ENCODE measurements at regions not wholly inside any gene's neighbourhood (a gene's known extent, or its start where the extent isn't known, plus 50 kb on each side); places are given as distances from the start of the nearest gene placed in this dataset.

DNA sequence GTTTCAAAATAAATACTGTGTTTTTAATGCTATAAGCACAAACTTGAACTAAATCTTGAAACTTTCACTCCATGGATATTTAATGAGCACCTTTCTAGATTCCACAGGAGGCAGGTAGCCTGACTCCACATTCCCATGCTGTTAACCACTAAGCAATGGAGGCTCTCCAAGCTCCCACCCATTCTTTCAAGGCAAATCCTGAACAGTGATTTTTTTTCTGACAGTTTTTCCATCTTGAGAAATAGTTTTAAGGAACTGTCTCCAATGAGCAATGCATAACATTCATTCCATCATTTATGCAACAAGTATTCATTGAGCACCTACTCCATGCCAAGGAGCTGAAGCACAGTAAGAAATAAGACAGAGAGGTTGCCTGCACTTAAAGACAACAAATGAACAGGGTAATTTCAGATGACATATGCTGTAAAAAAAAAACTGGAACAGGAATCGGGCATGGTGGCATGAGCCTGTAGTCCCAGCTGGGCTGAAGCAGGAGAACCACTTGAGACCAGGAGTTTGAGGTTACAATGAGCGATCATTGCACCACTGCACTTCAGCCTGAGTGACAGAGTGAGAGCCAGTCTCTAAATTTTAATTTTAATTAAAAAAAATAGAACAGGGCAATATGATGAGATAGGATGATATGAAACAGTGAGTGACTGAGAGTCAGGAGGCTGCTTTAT lies 102.3 kb upstream of the CPSF6 start:
- H3K36me3 ChIP-seq (ENCODE audit: control insufficient read depth, insufficient read depth, low read length): no peaks in the 10 kb centered on the region
- H3K4me1 ChIP-seq (ENCODE audit: control insufficient read depth, insufficient read depth, low read length): no peaks in the 10 kb centered on the region
- no peak overlapping the region for H3K27ac ChIP-seq (ENCODE audit: low read depth, low read length)
- no peak overlapping the region for H3K9ac ChIP-seq (ENCODE audit: low read length)
- H3K27me3 ChIP-seq (ENCODE audit: control insufficient read depth, insufficient read depth, low read length): no peaks in the 10 kb centered on the region
- no peak overlapping the region for H3K4me3 ChIP-seq (ENCODE audit: low read length)

- H3K27me3 ChIP-seq (ENCODE audit: control insufficient read depth, insufficient read depth, low read length): no peaks in the 10 kb centered on the region
- H3K9ac ChIP-seq (ENCODE audit: low read length): no peak overlapping the region
- H3K4me3 ChIP-seq (ENCODE audit: low read length): no peak overlapping the region
- no peaks in the 10 kb centered on the region for H3K4me1 ChIP-seq (ENCODE audit: control insufficient read depth, insufficient read depth, low read length)
- no peaks in the 10 kb centered on the region for H3K36me3 ChIP-seq (ENCODE audit: control insufficient read depth, insufficient read depth, low read length)
- no peak overlapping the region for H3K27ac ChIP-seq (ENCODE audit: low read depth, low read length)
Measured at GRCh38 chr12:69141074-69141473, 98.3 kb upstream of the CPSF6 start.

DNA sequence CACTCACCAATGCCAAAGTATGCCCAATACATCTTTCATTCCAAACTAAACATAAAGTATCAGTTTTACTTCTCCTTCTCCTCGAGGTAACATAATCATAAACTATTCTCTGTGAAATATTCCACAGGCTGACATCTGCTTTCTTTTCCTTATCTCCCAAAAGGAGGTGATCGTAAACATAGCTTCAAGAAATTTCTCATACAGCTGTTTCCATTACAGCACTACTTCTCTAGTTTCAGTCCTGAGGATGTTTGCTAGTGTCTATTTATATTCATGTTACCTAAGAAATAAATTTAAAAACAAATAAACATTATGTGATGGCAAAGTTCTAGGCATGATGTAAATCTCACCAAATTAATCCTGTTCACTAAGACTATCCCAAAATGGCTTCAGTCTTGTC lies 90.1 kb upstream of the CPSF6 start:
- Histone ChIP-seq H3K4me1 (ENCODE audit: control insufficient read depth, insufficient read depth, low read length) (no peaks in the 10 kb centered on the region), H3K36me3 (ENCODE audit: control insufficient read depth, insufficient read depth, low read length) (no peaks in the 10 kb centered on the region), H3K9ac (ENCODE audit: low read length) (no peak overlapping the region), H3K27ac (ENCODE audit: low read depth, low read length) (no peak overlapping the region), H3K4me3 (ENCODE audit: low read length) (no peak overlapping the region), H3K27me3 (ENCODE audit: control insufficient read depth, insufficient read depth, low read length) (no peaks in the 10 kb centered on the region)

DNA sequence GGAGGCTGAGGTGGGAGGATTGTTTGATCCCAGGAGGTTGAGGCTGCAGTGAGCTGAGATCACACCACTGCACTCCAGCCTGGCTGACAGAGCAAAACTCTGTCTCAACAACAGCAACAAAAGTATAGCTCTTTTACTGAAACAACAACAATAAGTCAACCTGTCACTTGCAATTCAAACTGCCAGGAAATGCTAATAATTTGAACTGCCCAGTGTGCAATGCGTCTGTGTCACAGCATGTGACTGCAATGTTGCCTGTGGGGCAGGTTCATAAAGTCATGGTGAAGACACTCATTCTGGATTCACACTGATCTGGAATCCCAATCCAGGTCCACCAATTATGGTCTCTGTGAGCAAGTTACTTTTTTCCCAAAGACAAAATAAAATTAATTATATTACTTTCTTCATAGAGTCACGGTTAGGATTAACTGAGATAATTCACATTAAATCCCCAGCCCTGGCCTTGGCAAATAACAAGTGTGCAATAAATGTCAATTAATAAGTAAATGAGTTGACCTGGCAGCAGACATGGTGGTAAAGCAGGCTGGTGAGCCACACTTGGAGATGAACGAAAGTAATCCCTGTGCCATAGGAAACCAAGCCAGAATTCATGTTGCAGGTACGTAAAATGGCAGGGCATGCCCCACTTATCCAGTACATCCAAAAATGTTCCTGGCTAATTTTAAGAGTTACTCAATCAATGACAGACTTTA lies 89.1 kb upstream of the CPSF6 start:
- Histone ChIP-seq H3K4me3 (ENCODE audit: low read length) (no peak overlapping the region), H3K36me3 (ENCODE audit: control insufficient read depth, insufficient read depth, low read length) (no peaks in the 10 kb centered on the region), H3K4me1 (ENCODE audit: control insufficient read depth, insufficient read depth, low read length) (no peaks in the 10 kb centered on the region), H3K27ac (ENCODE audit: low read depth, low read length) (no peak overlapping the region), H3K9ac (ENCODE audit: low read length) (no peak overlapping the region), H3K27me3 (ENCODE audit: control insufficient read depth, insufficient read depth, low read length) (no peaks in the 10 kb centered on the region)

- no peaks in the 10 kb centered on the region for H3K36me3 ChIP-seq (ENCODE audit: control insufficient read depth, insufficient read depth, low read length)
- no peaks in the 10 kb centered on the region for H3K4me1 ChIP-seq (ENCODE audit: control insufficient read depth, insufficient read depth, low read length)
- H3K9ac ChIP-seq (ENCODE audit: low read length): no peak overlapping the region
- H3K27me3 ChIP-seq (ENCODE audit: control insufficient read depth, insufficient read depth, low read length): no peaks in the 10 kb centered on the region
- no peak overlapping the region for H3K4me3 ChIP-seq (ENCODE audit: low read length)
- H3K27ac ChIP-seq (ENCODE audit: low read depth, low read length): no peak overlapping the region
Measured at GRCh38 chr12:69150796-69151127, 88.6 kb upstream of the CPSF6 start.

DNA sequence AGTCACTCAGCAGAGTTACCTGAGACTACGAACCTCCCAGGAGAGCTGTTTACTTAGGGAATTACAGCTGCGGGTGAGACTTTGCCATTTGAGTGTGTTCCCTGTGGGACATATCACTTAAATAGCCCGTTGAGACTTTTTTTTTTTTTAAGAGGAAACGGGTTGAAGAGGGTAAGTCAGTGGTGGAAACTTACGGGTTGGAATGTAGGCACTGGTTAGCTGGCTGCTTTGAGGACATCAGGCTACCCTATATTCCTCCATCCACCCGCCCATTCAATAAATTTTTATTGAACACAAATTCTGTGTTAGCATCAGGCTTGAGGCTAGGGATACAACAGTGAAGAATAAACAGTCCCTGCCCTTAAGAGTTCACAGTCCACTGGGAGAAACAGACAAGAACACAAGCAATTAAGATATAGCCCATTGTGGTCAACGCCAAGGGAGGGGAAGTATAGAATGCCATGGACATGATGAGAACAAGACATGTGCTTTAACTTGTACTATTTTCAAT lies 88.1 kb upstream of the CPSF6 start:
- Histone ChIP-seq H3K4me3 (ENCODE audit: low read length) (no peak overlapping the region), H3K27me3 (ENCODE audit: control insufficient read depth, insufficient read depth, low read length) (no peaks in the 10 kb centered on the region), H3K4me1 (ENCODE audit: control insufficient read depth, insufficient read depth, low read length) (no peaks in the 10 kb centered on the region), H3K9ac (ENCODE audit: low read length) (no peak overlapping the region), H3K27ac (ENCODE audit: low read depth, low read length) (no peak overlapping the region), H3K36me3 (ENCODE audit: control insufficient read depth, insufficient read depth, low read length) (no peaks in the 10 kb centered on the region)

- Histone ChIP-seq H3K27me3 (ENCODE audit: control insufficient read depth, insufficient read depth, low read length) (no peaks in the 10 kb centered on the region), H3K27ac (ENCODE audit: low read depth, low read length) (no peak overlapping the region), H3K4me3 (ENCODE audit: low read length) (no peak overlapping the region), H3K36me3 (ENCODE audit: control insufficient read depth, insufficient read depth, low read length) (no peaks in the 10 kb centered on the region), H3K9ac (ENCODE audit: low read length) (no peak overlapping the region), H3K4me1 (ENCODE audit: control insufficient read depth, insufficient read depth, low read length) (no peaks in the 10 kb centered on the region)
Measured at GRCh38 chr12:69154585-69155363, 84.6 kb upstream of the CPSF6 start.

GRCh38 chr12:69157023-69157655 lies 82.2 kb upstream of the CPSF6 start:
- Histone ChIP-seq H3K4me1 (ENCODE audit: control insufficient read depth, insufficient read depth, low read length) (no peaks in the 10 kb centered on the region), H3K27me3 (ENCODE audit: control insufficient read depth, insufficient read depth, low read length) (no peaks in the 10 kb centered on the region), H3K27ac (ENCODE audit: low read depth, low read length) (no peak overlapping the region), H3K9ac (ENCODE audit: low read length) (no peak overlapping the region), H3K36me3 (ENCODE audit: control insufficient read depth, insufficient read depth, low read length) (no peaks in the 10 kb centered on the region), H3K4me3 (ENCODE audit: low read length) (no peak overlapping the region)

- H3K27ac ChIP-seq (ENCODE audit: low read depth, low read length): no peak overlapping the region
- no peaks in the 10 kb centered on the region for H3K4me1 ChIP-seq (ENCODE audit: control insufficient read depth, insufficient read depth, low read length)
- H3K4me3 ChIP-seq (ENCODE audit: low read length): no peak overlapping the region
- H3K27me3 ChIP-seq (ENCODE audit: control insufficient read depth, insufficient read depth, low read length): no peaks in the 10 kb centered on the region
- H3K36me3 ChIP-seq (ENCODE audit: control insufficient read depth, insufficient read depth, low read length): no peaks in the 10 kb centered on the region
- no peak overlapping the region for H3K9ac ChIP-seq (ENCODE audit: low read length)
Measured at GRCh38 chr12:69161829-69162228, 77.5 kb upstream of the CPSF6 start.

GRCh38 chr12:69163681-69164362 lies 75.5 kb upstream of the CPSF6 start:
- H3K4me3 ChIP-seq (ENCODE audit: low read length): no peak overlapping the region
- H3K36me3 ChIP-seq (ENCODE audit: control insufficient read depth, insufficient read depth, low read length): no peaks in the 10 kb centered on the region
- H3K27ac ChIP-seq (ENCODE audit: low read depth, low read length): no peak overlapping the region
- no peaks in the 10 kb centered on the region for H3K4me1 ChIP-seq (ENCODE audit: control insufficient read depth, insufficient read depth, low read length)
- H3K9ac ChIP-seq (ENCODE audit: low read length): no peak overlapping the region
- no peaks in the 10 kb centered on the region for H3K27me3 ChIP-seq (ENCODE audit: control insufficient read depth, insufficient read depth, low read length)

DNA sequence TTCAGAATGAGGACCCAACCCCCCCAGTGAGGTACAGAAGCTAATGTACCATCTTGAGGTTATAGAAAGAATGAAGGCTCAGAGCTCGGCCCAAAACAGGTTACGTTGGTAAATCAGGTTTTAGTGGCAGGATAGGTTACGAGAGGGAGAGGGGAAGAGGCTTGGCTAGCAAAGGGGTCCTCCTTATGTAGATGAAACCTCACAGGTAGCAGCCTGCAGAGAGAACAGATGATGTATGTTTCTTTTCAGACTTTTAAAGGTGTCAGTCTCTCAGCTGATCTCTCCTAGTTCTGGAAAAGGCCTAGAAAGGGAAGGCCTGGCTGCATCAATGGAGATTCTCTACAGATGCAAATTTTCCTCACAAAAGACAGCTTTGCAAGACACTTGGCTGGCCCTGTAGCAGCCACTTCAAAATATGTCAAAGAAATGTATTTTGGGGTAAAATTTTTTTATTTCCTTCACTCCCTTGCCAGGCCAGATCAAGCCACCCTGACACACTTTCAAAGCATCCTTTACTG lies 71.7 kb upstream of the CPSF6 start:
- no peaks in the 10 kb centered on the region for H3K36me3 ChIP-seq (ENCODE audit: control insufficient read depth, insufficient read depth, low read length)
- no peak overlapping the region for H3K9ac ChIP-seq (ENCODE audit: low read length)
- H3K4me3 ChIP-seq (ENCODE audit: low read length): no peak overlapping the region
- H3K27me3 ChIP-seq (ENCODE audit: control insufficient read depth, insufficient read depth, low read length): no peaks in the 10 kb centered on the region
- H3K27ac ChIP-seq (ENCODE audit: low read depth, low read length): no peak overlapping the region
- H3K4me1 ChIP-seq (ENCODE audit: control insufficient read depth, insufficient read depth, low read length): no peaks in the 10 kb centered on the region

- Histone ChIP-seq H3K36me3 (ENCODE audit: control insufficient read depth, insufficient read depth, low read length) (no peaks in the 10 kb centered on the region), H3K9ac (ENCODE audit: low read length) (no peak overlapping the region), H3K27me3 (ENCODE audit: control insufficient read depth, insufficient read depth, low read length) (no peaks in the 10 kb centered on the region), H3K27ac (ENCODE audit: low read depth, low read length) (no peak overlapping the region), H3K4me3 (ENCODE audit: low read length) (no peak overlapping the region), H3K4me1 (ENCODE audit: control insufficient read depth, insufficient read depth, low read length) (no peaks in the 10 kb centered on the region)
Measured at GRCh38 chr12:69168363-69168762, 71.0 kb upstream of the CPSF6 start.
